ENCODE measurements at regions not wholly inside any gene's neighbourhood (a gene's known extent, or its start where the extent isn't known, plus 50 kb on each side); places are given as distances from the start of the nearest gene placed in this dataset.
A peak's percentile ranks its signal among the peaks of the same experiment; 100 is the strongest.

DNA sequence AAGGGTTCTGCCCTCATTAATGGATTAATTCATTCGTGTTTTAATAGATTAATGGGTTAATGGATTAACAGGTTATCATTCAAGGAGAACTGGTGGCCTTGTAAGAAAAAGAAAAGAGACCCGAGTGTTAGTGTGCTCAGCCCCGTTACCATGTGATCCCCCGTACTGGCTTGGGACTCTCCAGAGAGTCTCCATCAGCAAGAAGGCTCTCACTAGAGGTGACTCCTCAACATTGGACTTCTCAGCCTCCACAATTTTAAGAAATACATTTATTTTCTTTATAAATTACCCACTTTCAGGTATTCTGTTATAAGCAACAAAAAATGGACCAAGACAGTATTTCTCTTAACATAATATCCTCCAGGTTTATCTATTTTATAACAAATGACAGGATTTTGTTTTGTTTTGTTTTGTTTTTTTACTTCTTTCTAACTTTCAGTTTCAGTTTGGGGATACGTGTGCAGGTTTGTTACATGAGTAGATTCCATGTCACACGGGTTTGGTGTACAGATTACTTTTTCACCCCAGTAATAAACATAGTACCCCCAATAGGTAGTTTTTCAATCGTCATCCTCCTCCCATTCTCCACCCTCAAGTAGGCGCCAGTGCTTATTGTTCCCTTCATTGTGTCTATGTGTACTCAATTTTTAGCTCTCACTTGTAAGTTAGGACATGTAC is 456.1 kb downstream of the DNAH5 start:
- FAIRE-seq (no peak), DNase-seq (ENCODE audit: insufficient read length, low spot score) (no peak)
- TF ChIP-seq, protein P1, sequence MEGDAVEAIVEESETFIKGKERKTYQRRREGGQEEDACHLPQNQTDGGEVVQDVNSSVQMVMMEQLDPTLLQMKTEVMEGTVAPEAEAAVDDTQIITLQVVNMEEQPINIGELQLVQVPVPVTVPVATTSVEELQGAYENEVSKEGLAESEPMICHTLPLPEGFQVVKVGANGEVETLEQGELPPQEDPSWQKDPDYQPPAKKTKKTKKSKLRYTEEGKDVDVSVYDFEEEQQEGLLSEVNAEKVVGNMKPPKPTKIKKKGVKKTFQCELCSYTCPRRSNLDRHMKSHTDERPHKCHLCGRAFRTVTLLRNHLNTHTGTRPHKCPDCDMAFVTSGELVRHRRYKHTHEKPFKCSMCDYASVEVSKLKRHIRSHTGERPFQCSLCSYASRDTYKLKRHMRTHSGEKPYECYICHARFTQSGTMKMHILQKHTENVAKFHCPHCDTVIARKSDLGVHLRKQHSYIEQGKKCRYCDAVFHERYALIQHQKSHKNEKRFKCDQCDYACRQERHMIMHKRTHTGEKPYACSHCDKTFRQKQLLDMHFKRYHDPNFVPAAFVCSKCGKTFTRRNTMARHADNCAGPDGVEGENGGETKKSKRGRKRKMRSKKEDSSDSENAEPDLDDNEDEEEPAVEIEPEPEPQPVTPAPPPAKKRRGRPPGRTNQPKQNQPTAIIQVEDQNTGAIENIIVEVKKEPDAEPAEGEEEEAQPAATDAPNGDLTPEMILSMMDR (IDR thresholded peaks at IDR 0.05; ENCODE audit: insufficient read depth, missing control alignments), result no peak

DNA sequence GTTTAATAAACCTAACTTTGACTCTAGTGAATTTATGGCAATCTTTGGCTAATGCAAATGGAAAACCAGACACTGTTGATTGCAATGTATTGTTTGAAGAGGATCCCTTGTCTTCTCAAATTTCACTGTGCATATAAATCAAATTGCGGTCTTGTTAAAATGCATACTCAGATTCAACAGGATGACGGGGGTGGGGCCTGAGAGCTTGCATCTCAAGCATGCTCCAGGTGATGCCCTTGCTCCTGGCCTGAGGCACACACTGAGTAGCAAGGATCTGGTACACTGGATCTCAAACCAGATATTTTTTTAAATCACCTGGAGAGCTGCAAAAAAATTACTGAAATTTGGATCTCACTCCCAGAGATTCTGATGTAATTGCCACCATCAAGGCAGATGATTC is 463.7 kb downstream of the DNAH5 start:
- TF ChIP-seq, protein P1 (IDR thresholded peaks at IDR 0.05; ENCODE audit: insufficient read depth, missing control alignments), result no peak
- no peak for FAIRE-seq
- no peak for DNase-seq (ENCODE audit: insufficient read length, low spot score)

DNA sequence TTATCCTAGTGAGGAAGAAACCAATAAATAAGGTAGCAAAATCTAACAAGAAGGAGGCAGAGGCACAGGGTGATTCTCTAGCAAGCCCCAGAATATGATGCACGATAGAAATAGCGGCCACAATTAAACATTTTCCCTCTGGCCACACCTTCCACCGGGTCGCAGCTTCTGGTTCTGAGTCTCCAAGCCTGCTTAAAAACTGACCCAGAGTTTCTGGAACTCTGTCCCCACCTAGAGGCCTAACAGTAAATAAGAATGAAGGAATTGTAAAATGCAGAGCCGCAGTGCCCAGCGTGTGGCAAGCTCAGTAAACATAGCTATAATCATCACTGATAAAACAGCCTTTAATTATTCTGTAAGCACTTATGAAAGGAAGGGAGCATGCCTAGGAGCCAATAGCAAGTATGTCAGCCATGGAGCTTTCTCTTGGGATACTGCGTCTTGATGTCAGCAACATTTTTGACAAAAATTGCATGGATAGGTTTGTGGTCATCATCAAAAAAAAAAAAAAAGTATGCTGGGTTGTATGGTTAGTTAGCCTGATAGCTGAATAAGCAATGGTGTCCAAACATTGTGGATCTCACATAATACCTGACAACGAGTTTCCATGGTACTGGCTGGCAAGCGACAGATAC is 465.5 kb downstream of the DNAH5 start:
- FAIRE-seq (no peak), DNase-seq (ENCODE audit: insufficient read length, low spot score) (peak; percentile 30)
- TF ChIP-seq, protein P1 (IDR thresholded peaks at IDR 0.05; ENCODE audit: insufficient read depth, missing control alignments), result peak; percentile 51

DNA sequence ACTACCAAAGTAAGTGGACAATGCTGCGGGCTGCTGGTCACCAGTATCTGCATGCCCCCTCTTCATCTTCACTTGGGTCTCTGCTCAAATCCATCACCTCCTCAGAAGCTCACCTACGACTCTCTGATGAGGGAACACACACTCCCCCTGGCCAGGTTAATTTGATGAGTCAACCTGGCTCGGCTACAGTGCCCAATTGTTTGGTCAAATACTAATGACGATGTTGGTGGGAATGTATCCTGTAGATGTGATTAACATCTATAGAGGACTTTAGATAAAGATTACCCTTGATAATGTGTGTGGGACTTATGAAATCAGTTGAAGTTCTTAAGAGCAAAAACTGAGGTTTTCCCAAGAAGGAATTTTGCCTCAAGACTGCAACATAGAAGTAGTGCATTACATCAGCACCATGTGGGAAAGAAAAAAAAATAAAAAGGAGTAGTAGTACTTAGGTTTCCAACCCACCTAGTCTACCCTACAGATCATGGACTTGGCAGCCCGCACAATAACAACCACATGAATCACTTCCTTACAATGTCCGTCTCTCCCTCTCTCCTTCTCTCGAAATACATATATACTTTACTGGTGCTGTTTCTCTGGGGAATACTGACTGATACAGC is 467.3 kb downstream of the DNAH5 start:
- no peak for FAIRE-seq
- DNase-seq (ENCODE audit: insufficient read length, low spot score), result no peak
- TF ChIP-seq, protein P1 (IDR thresholded peaks at IDR 0.05; ENCODE audit: insufficient read depth, missing control alignments), result no peak

DNA sequence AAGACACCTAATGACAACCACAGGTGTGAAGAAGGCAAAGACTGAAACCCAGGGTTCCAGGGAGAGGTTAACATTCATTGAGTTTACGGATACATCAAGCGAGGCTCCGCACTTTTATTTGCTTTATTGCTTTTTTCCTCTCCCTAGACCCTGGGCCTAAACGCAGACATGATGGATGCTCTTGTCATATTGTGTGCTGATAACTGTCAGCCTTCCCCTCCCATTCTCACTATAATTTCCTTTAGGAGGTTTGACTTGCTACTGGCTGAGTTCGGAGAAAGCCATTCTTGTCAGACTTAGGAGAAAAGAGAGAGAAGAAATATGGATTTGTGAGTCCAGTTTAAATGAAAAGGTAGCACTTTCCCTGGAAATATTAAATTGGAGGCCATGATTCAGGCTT is 471.6 kb downstream of the DNAH5 start:
- no peak for DNase-seq (ENCODE audit: insufficient read length, low spot score)

DNA sequence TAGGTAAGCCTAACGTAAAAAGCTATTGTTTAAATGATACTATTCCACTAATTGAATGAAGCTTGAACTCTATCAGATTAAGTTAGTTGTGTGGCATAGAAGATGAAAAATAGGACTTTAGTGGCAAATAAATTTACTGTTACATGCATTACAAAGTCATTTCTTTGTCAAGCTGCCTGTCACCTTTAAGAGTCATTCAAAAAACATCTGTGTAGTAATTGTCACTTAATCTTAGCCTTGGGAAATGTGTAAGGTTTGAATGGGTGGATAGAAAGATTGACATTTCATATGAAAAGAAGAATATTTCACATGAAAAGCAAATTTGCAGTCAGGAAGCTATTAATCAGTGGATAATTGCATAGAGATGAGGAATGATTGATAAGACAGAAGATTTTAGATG is 473.5 kb downstream of the DNAH5 start:
- DNase-seq (ENCODE audit: insufficient read length, low spot score) (no peak), FAIRE-seq (no peak)
- TF ChIP-seq, protein P1 (IDR thresholded peaks at IDR 0.05; ENCODE audit: insufficient read depth, missing control alignments), result no peak

More for the DNA sequence above, 471.6 kb downstream of the DNAH5 start:
- no peak for FAIRE-seq
- TF ChIP-seq, protein P1 (IDR thresholded peaks at IDR 0.05; ENCODE audit: insufficient read depth, missing control alignments), result no peak

DNA sequence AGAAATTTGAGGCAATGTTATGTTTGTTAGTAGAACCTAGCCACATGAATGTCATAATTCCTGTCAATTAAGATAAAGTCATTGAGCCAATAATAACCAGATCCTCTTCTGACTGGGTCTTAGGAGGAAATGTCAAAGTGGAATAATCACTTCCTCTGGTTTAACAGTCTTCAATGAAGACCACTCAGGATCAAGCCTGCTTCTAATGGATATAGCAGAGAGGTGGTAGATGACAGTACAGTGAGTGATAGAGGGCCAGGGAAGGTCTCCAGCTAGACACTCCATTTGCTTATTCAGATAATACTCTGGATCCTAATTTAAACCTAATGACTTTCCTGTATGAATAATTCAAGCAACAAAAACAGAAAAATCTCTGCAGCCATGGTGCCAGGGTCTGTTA is 474.2 kb downstream of the DNAH5 start:
- DNase-seq (ENCODE audit: insufficient read length, low spot score), result no peak
- FAIRE-seq, result no peak
- TF ChIP-seq, protein P1 (IDR thresholded peaks at IDR 0.05; ENCODE audit: insufficient read depth, missing control alignments), result no peak
